Fibroblast of gingiva (primary cell): ENCODE measurements at regions not wholly inside any gene's neighbourhood (a gene's known extent, or its start where the extent isn't known, plus 50 kb on each side); places are given as distances from the start of the nearest gene placed in this dataset.
"Not testable (repeated sequence)": the region's sequence is repeated elsewhere in the genome, so short reads cannot be mapped to it uniquely, and the experiment has no call there.

Experiments used
- DNase-seq: peaks from one replicate; pipeline ENCODE4 v3.0.0-alpha.2; 2011; ENCODE audit warnings: low read depth

DNA sequence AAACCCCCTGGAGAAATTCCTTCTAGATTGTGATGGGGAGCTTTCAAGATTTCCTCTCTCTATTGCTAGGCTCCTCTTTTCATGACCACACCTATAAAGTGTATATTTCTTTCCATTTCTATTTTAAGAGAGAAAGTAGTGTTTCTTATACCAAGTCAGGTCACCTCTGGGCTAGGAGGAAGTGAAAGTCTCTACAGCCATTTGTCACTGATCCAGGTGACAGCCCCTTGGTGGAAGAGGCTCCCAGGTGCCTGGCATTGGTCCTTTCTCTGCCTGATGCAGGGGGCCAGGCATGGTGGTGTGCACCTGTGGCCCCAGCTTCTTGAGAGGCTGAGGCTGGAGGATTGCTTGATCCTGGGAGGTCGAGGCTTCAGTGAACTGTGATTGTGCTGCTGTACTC, 64.7 kb downstream of the DHCR7 start:
- no peak for DNase-seq

GRCh38 chr11:71381781-71382505, 66.2 kb downstream of the DHCR7 start:
- DNase-seq = no peak

DNA sequence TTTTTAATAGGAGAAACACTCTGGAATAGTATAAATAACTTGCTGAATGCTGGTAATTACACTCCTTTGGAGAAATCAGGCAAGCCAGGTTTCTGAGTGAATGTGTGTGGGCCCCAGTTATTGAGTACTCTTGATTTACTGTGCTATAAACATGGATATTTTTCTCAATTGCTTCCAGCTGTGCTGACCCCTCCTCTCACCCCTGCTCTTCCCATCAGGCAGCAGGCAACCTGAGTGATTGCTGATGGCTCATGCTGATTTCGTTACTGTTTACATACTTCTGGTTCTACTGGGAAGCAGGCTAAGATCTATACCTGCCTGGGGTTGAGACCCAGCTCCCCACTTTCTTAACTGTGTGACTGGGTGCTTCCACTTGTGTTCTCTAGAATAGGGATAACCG, 68.5 kb downstream of the DHCR7 start:
- no peak for DNase-seq

GRCh38 chr11:71373791-71374454, 74.3 kb downstream of the DHCR7 start:
- DNase-seq = no peak

GRCh38 chr11:71372693-71373657, 75.2 kb downstream of the DHCR7 start:
- DNase-seq = peak; percentile 50

DNA sequence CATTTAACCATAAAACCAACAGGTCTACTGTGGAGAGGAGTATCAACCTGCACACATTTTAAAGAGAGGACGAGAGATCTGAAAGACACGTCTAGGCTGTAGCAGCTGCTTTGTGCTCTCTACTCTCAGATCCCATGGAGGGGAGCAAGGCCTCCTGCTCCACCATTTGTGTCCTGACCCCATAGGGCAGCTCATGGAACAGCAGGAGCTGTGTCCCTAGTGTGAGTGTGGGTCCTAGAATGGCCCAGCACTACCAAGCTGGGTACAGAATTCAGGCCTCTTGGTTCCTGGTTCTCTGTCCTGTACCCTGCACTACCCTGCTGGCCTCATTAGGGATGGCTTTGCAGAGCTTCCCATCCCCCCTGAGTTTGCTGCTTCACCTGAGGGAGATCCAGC, 76.5 kb downstream of the DHCR7 start:
- no peak for DNase-seq

DNA sequence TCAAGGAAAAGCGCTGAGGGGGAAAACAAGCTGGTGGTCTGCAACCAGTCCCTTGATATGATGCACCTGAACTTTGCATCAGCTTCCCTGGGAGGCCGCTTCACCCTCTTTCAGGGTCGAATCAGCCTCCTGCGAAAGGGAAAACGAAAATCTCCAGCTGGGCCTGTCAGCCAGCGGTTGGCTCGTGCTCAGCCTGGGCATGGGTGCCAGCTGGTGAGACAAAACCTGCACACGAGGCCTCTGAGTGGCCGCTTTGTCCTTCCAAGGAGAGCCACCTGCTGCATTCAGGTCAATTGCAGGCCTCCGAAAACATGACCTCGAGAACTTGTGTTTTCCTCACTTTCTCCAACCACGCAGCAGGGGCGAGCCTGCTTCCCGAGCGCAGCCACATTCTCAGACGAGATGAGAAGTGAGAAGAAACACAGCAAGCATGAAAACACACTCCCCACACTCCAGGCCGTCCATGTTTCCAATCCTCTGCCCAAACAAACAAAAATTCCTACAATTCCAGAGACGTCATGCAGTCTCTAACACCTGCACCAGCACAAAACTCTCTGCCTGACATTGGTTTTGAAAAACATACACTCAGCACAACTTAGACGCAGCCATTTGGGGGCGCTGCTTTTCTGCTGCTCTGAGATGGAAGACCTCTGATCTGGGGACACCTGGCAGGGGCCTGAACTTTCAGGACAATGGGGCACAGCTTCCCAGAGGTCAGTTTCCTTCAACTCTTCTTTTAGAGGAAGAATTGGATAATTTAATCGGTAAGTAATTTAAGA, 77.1 kb downstream of the DHCR7 start:
- no peak for DNase-seq

- no peak for DNase-seq
Measured at GRCh38 chr11:71370020-71370747, 78.0 kb downstream of the DHCR7 start.

DNA sequence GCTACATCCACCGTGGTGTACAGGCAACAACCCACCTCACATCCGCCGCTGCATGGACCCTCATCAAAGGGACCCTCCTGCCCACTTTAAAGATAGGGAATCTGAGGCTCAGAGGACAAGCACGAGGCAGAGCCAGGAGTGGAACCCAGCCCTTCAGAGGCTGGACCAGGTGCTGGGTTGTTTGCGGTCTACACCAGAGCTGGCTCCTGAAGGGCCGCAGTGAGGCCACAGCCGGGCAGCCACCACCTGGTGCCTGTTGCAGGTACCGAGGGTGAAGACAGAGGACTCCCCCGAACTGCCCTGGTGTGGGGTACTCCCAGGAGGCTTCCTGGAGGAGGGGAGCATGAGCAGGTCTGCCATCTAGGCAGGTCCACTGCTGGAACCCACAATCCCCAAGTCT, 78.8 kb downstream of the DHCR7 start:
- DNase-seq = no peak

GRCh38 chr11:71368966-71369365, 79.2 kb downstream of the DHCR7 start:
- no peak for DNase-seq

DNA sequence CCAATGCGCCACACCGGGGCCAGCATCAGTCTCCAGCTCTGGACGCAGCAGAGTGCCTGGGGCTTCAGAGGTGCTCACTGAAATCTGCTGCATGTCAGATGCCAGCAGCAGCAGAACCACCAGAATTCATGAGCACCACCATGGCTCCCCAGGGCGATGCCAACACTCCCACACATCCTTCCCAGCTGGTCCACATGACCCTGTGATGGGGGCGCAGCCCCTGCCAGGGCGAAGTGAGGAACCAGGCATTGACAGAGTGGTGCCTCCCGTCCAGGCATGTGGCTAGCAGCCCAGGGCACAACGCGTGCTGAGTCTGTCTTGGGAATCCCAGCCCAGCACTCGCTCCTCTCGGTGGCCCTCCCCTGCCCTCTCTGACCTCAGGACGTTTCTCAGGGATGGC, 80.4 kb downstream of the DHCR7 start:
- no peak for DNase-seq

DNA sequence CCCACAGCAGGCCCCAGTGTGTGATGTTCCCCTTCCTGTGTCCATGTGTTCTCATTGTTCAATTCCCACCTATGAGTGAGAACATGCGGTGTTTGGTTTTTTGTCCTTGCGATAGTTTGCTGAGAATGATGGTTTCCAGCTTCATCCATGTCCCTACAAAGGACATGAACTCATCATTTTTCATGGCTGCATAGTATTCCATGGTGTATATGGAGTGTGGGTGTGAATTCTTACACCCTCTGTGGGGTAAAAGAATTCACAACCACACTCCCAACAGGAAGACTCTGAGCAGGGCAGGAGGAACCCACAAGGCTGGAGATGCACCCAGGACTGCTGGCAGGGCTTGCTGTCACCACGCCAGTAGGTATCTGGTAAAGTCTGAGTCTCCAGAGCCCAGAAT, 80.9 kb downstream of the DHCR7 start:
- DNase-seq = not testable (repeated sequence)

DNA sequence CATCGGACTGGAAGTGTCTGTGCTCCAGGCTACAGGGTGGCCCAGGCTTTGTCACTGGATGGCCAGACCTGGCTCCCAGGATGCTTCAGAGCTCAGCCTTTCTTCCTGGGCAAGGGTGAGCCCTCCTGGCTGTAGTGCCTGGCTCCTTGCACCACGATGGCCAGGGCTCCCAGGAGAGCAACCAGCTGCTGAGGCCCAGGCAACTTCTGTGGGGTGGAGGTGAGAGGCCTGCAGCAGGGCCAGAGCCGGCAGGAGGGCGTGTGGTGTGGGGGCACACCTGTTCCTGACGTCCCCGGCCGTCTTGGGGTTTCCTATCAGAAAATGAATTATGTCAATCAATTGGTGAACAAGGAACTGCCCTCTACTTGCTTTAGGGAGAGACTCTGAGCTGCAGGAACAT, 82.1 kb downstream of the DHCR7 start:
- DNase-seq = no peak

DNA sequence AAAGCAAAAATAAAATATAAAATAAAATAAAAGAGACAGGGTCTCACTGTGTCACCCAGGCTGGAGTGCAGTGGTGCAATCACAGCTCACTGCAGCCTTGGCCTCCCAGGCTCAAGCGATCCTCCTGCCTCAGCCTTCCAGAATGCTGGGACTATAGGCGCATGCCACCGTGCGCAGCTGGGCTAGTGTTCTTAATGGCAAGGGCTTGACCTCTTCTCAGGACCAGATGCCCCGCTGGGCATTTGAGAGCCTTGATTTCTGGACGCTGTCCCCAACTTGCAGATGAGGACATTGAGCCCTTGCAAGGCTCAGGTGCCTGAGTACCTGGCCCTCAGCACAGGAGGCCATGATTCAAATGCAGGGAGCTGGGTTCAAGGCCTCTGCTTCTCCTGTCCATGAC, 82.6 kb downstream of the DHCR7 start:
- DNase-seq = no peak

DNA sequence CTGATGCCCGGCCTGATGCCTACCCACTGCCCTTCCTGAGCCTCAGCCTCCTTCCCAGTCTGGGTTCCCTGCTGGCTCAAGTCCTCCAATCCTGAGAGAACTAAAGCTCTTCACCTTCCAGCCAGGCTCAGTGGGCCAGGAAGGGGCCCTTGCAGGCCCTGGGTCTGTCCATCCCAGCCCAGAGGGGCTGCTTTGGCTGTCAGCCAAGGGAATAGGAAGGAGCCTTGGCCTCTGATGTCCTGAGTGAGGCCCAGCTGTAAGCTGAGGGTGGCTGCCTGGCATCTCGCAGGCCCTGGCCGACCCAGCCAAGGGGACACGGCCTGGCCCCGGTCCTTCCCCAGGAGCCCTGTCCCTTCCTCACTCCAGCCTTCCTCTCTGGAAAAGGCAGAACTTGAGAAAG, 83.4 kb downstream of the DHCR7 start:
- no peak for DNase-seq

DNA sequence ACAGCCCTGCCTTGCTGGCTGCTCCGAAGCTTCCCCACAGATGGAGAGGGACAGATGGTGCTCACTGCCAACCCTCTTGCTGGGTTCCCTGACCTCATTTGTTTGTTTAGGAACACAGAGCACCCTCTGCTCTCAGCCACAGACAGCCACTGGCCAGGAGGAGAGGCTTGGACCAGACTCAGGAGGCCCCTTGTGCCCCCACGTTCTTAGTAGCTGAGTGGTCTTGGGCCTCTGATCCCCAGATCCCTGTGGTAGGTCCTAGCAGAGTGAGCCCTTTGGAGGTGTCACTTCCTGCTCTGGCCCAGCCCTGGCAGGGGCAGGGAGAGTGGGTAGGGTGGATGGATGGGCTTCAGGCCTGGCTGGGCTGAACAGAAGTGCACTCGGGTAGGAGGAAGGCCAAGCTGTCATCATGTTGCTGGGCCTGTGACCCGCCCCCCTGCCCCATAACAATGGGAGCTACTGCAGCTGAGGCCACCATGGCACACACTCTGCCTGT, 84.0 kb downstream of the DHCR7 start:
- no peak for DNase-seq

DNA sequence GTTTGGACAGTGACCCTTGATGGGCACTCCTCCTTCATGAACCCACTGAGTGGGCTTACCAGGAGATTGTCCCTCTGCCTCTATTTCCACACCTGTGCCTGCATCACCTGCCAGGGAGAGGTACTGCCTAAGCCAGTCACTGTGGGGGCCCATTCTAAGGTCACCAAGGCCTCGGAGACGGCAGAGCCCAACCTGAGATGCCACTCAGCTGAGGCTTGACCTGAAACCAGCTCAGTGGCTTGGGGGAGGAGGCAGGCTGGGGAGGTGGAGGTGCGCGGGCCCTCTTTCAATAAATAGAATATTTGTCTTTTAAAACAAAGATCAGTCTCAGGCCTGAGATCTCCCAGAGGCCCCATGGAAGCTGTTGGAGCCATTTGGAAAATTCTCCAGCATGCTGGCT, 84.5 kb downstream of the DHCR7 start:
- DNase-seq = no peak

DNA sequence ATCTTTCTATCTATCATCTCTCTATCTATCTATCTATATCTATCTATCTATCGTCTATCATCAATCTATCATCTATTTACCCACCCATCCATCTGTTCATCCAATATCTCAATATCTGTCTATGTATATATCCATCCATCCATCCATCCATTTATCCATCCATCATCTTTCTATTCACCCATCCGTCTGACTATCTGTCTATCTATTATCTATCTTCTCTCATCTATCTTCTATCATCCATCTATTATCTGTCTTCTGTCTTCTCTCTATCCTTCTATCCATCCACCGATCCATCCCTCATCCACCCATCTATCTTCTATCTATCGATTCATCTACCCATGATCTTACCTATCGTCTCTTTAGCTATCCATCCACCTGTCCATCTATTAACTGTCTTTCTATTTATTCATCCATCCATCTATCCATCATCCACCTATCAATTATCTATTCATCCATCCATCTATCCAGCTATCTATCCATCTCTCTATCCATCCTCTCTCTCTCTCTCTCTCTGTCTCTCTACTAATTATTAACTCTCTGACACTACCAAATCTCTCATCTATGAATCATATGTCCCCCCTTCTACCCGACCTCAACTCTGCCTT, 89.1 kb downstream of the DHCR7 start:
- no peak for DNase-seq

DNA sequence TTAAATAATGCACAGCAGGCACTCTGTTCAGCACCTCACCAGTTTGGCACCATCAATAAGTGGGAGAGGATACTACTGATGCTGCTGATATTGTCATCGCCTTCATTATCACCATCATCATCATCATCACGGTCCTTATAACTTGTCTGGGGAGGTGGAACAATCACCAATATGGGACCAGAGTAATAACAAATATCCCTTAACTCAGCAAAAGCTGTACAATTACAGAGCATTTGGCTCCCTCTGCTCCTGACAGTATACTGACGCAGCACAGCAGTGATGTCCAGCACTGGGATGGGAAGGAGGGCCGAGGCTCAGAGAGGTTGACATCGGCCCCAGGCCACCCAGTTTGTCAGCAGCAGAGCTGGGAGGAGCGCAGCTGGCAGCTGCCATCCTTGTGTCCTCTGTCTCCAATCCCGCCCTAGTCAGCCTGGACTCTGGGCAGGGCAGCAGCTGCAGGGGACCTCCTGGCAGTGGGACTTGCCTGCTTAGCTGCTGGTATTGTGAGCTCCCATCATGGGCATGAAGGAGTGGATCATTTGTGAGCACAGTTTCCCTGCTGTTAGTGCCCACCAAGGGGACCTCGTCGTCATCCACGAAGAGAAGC, 90.0 kb downstream of the DHCR7 start:
- no peak for DNase-seq

DNA sequence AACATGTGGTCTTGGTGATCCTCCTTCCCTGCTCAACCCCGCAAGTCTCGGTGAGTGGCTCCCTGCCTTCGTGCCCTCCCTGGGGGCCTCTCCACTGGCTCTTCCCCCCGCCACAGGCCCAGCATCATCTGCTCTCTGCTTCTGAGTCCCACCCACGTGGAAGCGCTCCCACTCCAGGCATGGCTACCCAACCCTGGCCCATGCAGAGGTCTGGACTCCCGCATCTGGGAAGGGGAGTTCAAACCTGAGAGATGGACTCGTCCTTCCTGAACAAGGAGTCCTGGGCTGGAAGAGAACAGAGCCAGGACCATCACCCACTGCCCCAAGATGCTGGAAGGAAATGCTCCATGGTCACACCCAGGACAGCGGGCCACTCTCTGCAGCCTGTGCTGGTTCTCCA, 90.8 kb downstream of the DHCR7 start:
- no peak for DNase-seq
